HG03196 (cell line): ENCODE measurements at regions not wholly inside any gene's neighbourhood (a gene's known extent, or its start where the extent isn't known, plus 50 kb on each side); places are given as distances from the start of the nearest gene placed in this dataset.

Experiments
- ATAC-seq: cut with Tn5 transposase; IDR thresholded peaks from one replicate; pipeline ENCODE4 v1.9.1; 2021; ENCODE audit not compliant: unreplicated experiment

DNA sequence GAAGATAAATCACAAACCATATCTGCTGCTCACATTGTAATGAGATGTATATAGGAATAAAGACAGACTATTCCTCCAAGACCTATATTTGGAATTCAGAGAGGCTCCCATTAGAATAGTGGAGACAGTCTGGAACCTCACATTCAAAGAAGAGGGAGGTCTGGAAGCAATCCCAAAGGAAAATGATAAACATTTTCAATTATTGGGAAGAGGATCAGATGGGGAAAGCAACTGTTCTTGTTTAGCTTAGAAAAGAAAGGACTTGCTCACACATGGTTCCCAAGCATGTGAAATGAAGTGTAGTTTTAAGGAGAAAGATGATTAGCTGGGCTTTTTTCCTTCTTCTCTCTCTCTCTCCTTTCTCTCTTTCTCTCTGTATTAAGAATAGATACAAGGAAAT is 193.0 kb upstream of the LMNTD1 start:
- ATAC-seq, result no peak

DNA sequence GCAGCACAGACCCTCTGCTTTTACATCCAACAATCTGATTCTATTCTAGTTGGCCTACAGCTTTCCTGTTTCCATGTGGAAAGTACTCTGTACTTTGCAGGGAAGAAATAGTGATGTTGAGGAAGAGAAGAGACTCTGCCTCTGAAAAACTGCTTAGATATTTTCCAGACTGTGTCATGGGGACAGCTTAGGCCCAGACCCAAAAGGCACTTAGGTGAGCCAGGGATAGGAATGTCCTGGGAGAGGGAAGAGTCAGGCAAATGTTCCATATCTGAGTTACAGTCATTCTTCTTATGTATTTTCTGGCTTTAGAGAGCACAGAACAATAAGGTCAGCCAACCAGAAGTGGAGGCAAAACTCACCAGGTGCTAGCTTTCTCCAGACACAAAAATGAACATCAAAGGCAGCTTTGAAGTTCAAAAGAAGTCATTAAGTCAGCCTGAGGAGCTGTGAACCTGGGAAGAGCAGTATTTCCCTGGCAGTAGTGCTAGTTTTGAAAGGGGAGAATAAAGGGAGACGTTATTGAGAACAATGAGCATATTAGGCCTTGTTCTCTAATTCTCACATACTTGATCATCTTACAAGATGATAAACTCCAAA is 199.7 kb upstream of the LMNTD1 start:
- ATAC-seq, result no peak

DNA sequence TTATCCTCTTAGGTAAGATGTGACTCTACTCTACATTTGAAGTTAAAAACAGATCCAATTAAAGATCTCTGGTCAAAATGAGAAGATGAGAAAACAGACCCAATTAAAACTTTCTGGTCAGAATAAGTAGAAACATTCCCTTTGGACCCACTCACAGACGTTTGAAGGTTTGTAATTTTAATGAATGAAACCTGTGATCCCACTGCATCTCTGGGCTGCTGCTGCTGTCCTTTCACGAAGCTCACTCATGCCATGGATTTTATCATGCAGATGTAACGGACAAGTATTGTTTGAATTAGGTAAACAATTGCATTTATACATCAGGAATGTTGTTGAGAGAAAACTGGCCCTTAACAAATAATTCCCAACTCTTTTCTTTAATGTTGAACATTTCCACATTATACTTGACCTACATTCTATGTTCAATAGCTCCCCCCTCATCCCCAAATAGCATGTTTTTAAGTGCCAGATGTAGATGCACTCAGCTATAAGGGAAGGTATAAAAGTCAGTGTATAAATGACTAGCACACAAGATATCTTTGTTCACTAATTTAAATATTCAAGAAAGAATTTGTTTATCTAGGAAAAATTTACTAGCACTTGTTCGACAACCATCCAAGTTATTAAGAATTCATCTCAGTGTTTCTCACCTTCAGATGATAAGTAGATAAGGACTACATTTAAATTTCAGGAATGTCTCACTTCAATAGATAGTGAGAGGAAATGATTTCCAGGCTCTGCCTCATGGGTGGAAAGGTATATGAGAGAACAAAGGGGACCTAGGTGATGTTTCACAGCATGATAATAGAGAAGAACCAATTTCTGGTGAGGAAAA is 202.3 kb upstream of the LMNTD1 start:
- no peak for ATAC-seq

DNA sequence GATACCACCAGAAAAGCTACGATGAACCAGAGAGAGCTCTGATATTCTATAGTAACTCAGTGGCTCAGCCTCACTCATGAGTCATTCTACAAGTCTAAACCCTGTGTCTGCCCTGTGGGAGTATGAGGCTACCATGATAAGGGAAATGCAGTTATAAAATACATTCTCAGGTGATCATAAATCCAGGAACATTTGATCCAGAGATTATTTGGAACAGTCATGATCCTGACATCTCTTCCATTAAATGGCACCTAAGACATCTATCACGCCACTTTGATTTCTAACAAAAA is 202.6 kb upstream of the RASSF8 start:
- no peak for ATAC-seq

DNA sequence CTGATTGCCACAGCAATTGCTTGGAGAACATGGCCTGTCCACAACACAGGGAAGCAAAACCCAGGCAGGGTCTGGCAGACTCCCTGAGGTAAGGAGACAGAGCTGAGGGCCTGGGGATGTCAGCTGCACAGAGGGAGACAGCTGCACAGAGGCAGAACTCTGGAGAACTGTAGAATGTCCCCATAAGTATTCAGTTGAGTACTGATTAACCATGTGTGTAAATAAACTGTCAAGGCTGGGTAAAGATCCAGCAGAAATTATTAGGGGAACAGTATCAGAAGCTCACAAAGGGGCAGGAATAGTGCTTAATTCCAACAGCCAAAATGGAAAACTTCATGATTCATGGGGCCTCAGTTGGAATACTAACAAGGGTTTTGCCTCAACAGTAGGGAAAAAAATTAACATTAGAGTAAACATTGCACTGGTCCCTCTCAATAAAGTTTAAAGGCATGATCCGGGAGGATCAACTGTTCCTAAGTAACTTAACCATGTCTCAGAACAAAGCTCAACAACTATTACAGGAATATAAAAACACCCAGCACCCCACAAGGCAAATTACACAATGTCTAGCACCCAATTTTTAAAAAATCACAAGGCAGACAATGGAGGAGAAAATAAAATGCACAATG is 201.3 kb upstream of the RASSF8 start:
- no peak for ATAC-seq

DNA sequence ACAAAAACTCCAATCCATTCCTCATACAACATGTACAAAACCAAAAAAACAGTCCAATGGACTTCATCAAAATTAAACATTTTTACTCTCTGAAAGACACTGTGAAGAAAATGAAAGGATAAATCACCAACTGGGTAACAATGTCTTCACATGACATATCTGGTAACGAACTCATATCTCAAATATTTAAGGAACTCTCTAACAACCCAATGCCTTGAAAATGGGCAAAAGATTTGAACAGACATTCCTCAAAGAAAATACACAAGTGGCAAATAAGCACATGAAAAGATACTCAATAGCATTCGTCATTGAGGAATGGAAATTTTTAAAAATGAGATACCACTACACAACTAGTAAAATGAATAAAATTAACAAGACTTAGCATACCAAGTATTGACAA is 198.7 kb upstream of the RASSF8 start:
- ATAC-seq, result no peak

DNA sequence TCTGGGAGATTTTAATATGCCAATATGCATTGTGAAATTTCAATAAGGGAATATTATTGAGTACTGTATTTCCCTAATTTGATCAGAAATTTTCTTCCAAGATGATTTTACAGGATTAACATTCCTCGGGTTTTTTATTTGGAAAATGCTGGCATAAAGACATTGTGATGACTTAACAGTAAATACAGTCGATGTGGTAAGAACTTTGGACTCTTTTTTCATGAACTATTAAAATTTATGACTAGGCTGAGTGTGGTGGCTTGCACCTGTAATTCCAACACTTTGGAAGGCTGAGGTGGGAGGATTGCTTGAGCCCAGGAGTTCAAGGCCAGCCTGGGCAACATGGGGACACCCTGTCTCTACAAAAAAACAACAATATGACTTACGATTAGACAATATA is 197.1 kb upstream of the RASSF8 start:
- ATAC-seq, result no peak

DNA sequence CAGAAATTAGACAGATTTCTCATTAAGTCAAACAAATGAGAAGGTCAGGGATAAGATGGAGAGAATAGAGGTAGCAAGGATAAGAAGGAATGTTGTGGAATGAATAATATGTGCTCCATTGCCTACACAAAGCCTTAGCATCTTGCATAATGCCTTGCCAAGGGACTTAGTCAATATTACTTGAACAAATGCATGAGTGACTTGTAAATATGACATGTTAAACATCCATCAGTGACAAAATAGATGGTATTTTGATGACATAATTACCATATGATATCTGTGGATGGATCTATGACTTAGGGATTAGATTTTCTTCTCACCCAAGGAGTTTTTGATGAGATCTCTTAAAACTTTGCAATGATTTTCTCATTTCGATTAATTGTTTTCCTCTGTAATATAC is 194.1 kb upstream of the RASSF8 start:
- ATAC-seq, result no peak

DNA sequence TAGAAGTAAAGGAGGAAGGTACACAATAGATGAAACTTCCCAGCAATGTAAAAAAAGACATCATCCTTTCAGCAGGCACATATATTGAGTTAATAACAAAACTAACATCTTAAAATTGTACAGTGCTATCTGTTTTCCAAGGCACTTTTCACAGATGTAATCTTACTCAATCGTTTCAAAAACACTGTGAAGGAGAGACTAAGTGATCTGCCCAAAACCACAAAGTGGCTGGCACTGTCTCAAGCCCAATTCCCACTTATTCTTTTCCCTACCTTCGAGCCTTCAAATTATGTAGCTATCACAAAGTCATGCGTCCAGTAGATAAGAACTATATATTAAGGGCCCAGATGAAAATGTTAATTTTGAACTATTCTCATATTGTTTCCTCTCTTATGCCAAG is 193.6 kb upstream of the RASSF8 start:
- no peak for ATAC-seq

DNA sequence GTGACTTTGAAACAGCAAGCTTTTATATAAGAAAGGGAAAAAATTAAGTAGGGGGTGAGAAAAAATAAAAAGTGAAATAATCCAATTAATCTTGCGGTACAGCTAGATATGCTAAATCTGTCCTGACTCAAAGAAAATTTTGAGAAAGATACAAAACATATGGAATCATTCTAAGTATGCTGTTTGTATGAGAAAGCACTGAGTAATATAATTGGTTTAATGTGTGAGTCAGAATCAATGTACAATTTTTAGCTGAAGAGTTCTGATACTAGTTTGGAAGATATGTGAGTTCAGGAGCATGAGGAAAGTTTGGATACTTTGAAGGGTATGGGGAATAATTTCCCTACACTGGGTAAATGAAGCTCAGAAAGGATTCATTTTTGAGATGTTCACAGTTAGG is 190.9 kb upstream of the RASSF8 start:
- ATAC-seq, result no peak

DNA sequence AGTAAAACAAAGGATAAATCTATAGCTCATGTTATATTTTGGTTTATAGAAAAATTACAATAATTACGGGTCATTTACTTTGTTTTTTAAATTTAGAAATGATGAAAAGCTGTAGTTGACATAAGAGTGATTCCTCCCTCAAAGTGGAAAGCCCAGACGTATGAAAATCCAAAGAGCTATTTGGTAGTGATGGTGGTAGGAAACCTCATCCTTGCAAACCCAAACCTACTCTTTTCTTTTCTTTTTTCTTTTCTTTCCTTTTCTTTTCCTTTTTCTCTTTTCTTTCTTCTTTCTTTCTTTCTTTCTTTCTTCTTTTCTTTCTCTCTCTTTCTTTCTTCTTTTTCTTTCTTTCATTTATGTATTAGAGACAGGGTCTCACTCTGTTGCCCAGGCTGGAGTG is 190.3 kb upstream of the RASSF8 start:
- no peak for ATAC-seq

DNA sequence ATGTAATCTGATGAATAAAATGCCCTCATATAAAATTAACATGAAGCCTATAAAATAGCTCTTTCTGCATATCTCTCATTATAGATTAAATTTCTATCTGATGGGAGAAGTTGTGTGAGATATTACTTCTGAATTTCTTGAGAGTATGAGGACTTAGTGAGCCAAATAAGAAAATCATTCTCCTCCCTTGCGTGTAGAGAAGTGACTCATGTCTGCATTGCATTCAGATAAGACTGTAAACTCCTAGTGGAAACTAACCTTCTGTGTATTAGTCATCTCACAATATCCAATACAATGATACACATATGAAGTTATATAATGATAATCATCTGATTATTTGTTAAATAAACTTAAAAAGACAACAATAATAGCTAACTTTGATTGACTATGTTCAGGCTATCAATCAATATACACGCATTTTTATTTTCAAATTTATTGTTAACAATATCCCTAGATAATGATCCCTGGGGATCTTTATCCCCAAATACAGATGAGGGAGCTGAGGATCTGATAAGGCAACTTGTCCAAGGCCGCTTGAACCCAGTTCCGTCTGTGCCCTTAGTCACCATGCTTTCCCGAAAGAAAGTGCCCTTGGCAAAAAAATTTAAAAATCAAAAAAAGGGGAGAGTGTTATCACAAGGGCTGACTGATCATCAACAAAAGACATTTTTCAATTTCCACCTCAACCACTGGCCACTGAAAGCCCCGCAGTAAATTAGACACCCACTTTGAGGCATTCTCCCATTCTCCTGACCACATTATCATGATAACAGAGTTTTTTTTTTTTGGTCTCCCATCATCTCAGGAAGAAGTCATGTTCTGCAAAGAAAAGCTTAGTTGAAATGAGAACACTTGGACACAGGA is 189.2 kb upstream of the RASSF8 start:
- no peak for ATAC-seq

DNA sequence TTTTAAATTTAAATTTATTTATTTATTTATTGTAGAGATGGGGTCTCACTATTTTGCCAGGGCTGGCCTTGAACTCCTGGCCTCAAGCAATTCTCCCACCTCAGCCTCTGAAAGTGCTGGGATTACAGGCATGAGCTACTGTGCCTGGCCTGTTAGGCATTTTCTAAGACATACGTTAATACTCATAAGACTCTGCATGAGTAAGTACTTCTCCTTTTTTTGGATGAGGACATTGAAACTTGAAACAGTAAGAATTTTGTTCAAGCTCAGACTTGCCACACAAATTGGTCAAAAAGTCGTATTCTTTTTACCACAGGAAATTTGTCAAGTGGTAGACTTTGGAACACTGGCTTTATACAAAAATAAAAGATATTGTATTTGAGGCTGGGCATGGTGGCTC is 187.4 kb upstream of the RASSF8 start:
- ATAC-seq, result no peak

DNA sequence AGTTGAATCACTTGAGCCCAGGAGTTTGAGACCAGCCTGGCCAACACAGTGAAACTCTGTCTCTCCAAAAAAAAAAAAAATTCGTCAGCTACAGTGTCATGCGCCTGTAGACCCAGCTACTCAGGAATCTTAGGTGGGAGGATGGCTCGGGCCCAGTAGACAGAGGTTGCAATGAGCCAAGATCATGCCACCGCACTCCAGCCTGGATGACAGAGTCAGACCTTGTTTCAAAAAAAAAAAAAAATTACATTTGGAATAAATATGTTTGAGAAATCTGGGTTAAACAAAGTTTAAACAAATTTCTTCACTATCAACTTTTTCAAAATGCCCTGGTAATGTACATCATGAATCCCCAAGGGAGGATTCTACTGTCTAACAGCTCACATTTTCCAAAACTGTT is 187.0 kb upstream of the RASSF8 start:
- ATAC-seq, result no peak

DNA sequence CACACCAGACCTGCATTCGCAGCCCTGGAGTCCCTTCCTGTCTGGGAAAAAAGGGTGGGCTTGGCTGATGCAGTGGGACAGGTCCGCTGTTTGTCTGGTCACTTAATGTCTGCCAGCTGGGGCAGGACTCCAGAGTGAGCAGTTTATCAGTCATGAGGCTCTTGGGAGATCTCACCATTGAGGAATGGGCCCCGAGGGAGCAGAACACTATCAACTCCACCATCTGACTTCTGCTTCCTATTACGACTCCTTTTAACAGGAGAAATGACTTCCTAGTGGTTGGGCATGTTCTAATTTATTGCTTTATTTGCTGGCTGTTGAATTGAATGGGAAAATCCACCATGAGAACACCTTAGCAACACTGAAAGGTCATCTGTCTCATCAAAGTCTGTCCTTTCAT is 182.5 kb upstream of the RASSF8 start:
- no peak for ATAC-seq

DNA sequence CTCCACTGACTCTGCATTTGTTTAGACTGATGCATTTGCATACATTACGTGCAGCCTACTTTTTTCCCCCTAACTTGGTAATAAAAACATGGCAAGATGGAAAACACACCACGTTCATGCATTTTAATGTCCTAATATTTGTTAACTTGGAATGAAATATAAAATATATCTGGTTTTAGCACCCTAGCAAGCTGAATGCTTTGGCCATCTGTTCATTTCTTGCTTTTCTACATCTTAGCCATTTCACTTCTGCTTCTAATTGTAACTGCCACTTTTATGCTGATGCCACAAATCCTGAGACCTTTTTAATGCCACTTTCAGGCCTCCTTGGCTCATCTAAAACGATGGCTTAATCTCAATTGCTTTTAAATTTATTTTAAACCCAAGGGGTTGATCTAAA is 177.7 kb upstream of the RASSF8 start:
- ATAC-seq, result no peak

DNA sequence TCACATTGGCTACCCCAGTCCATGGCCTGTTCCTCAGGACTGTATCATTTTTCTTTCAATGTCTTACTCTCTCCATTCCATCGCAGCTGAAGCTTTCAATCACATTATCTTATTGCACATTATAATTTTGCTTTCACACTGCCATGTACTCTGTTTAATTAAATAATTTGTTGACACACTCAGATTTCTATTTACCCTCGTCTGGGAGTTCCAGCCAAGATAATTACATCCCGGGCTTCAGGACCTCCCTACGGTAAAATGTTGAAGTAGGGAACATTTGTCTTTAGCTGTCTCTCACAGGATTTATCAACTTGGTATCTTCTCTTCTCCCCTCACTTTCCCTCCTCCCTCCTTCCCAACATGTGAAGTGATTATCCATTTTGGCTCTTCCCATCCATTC is 177.2 kb upstream of the RASSF8 start:
- no peak for ATAC-seq

DNA sequence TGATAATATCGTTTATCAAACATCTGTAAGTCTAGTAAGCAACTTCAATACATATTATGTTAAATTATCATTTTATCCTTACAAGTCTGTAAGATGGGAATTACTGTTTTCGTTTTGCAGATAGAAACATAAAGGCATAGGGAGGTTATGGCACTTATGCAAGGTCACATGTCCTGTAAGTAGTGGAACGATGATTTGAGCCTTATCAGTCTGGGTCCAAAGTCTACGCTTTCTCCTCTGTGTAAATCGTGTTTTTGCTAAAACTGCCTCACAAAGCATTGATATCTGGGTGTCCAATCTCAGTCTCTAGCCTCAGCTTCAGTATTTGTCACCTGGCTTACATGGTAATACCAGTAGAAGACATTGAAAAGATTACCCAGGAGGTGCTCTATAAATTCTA is 174.9 kb upstream of the RASSF8 start:
- ATAC-seq, result no peak

DNA sequence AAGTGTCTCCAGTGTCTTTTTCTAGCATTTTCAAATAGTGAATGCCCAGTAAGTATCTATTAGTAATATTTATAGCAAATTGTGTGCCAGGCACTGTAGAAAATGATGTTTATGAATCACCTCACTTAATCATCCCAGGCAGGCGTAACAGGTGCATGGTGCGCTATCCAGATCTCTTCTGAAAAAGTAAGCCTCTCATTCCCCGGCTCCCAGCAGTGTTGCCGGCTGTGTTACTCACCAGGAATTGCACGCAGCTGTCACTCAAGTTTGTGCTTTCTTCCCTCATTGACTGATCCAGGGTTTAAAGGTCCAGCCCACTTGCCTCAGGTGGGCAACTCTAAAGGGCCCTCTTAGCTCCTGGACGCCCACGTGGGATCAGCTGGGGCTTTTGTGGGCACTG is 173.8 kb upstream of the RASSF8 start:
- no peak for ATAC-seq

DNA sequence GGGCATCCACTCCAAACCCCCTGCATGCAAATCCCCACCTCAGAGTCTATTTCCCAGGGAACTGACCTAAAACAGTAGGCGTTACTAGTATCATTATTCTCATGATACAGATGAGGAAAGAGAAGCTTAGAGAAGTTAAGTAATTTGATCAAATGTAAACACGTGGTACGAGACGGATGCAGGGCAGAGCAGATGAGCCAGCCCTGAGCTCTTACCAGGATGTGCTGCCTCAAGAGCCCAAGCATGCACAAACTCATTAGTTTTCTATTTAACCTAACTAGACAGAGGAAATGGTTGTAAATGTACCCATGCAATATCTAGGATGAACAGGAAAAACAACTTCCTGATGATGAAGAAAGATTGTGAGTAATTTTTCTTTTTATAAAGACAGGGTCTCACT is 173.3 kb upstream of the RASSF8 start:
- no peak for ATAC-seq

DNA sequence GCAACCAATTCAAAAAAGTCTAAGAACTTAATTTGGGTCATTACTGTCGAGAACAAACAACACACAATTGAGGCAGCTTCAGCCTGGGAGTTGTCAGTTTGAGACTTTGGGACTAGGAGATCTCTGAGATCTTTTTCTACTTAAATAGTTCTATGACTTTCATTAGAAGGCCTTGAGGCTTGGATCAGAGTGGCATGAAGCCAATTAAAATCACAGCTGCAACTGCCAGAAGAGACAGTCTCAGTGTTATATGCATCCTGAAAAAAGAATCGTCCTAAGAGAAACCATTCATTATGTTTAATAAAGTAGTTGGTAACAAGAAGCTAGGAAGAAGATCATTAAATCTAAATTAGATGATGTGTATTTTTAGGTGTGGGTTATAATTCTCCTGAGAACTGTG is 170.8 kb upstream of the RASSF8 start:
- ATAC-seq, result no peak
